ENCODE measurements at regions not wholly inside any gene's neighbourhood (a gene's known extent, or its start where the extent isn't known, plus 50 kb on each side); places are given as distances from the start of the nearest gene placed in this dataset.

DNA sequence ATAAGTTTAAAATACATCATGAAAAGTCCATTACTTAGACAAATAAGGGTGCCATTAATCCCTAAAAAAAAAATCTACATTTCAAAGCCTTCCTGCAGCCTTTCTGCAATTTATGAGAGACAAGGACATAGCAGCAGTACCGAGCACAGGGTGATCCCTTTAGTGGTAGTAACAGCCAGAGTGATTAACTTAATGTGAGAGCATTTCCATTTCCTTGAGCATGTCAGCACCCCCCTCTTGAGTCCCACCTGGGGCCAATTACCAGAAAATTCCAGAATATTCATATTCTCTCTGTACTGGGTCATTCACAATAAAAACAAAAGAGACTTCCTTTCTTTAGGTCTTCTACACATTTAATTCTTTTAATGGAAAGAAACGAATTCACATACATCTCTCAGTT, 546.9 kb upstream of the CCDC54 start:
- H3K36me3 ChIP-seq = no peaks in the 10 kb centered on the region
- no peak overlapping the region for H3K27ac ChIP-seq (replicated peaks in 1 of 4)
- H3K9me3 ChIP-seq = no peaks in the 10 kb centered on the region
- no peak overlapping the region for H3K4me3 ChIP-seq
- TF ChIP-seq EP300 (IDR thresholded peaks at IDR 0.05) = no peak
- TF ChIP-seq POLR2A (IDR thresholded peaks at IDR 0.05; ENCODE audit: low read depth) = no peak
- TF ChIP-seq CTCF (IDR thresholded peaks at IDR 0.05) = no peak
- TF ChIP-seq POLR2AphosphoS5 (IDR thresholded peaks at IDR 0.05) = no peak
- H3K27me3 ChIP-seq = no peaks in the 10 kb centered on the region
- intact Hi-C loops (cut with DNase I) = no loop called here
- peaks cover 8 to 11% (median 10%) of the 10 kb centered on the region in 4 donors for H3K4me1 ChIP-seq
- DNase-seq (ENCODE audit: extremely low spot score) = no peak
- WGBS = 80% methylated on average over 2 of the region's 2 CpGs

DNA sequence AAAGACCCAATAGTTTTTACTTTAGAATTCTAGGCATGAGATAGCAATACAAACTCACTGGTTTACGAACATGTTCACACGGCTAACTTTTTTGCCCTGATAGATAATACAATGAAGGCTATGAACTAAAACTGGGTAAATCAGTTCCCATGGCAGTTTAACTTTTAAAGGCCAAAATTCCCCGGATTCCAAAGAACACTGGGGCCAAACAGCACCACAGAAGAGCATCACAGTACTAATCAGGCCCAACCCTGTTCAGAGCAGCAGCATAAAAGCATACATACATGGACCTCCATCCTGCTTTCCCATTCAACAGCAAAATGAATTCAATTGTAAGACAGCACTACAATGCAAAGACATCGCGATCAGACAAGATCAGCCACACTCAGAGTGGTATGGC, 540.3 kb upstream of the CCDC54 start:
- TF ChIP-seq POLR2A (IDR thresholded peaks at IDR 0.05; ENCODE audit: low read depth) = no peak
- no peak for TF ChIP-seq EP300 (IDR thresholded peaks at IDR 0.05)
- no peak for TF ChIP-seq POLR2AphosphoS5 (IDR thresholded peaks at IDR 0.05)
- no peak for TF ChIP-seq CTCF (IDR thresholded peaks at IDR 0.05)
- 92% methylated on average over 5 of the region's 5 CpGs for WGBS
- Histone ChIP-seq H3K36me3 (no peaks in the 10 kb centered on the region), H3K9me3 (no peaks in the 10 kb centered on the region), H3K4me3 (no peak overlapping the region), H3K27me3 (no peaks in the 10 kb centered on the region), H3K4me1 (peaks cover 3 to 11% (median 7%) of the 10 kb centered on the region in 4 donors), H3K27ac (replicated peaks in 1 of 4) (no peak overlapping the region)
- DNase-seq (ENCODE audit: extremely low spot score) = no peak
- intact Hi-C loops (cut with DNase I) = no loop called here

DNA sequence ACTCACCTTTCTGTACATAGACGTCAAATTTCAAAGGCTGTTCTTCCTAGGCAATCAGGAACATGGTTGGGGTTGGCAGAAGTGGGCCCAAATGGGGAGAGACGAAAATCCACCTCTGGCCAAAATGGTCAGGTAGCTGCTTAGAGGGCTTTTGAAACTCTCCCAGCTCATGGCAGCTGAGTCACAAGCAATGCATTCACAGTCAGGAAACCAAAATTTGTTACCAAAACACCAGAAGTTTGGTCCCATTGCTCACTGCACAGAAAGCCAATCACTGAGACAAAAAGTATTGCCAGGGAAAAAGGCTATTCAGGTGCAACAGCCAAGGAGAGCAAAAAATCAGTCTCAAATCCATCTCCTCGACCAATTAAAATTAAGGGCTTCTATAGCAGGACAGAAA, 539.6 kb upstream of the CCDC54 start:
- H3K27me3 ChIP-seq = no peaks in the 10 kb centered on the region
- intact Hi-C loops (cut with DNase I) = no loop called here
- H3K9me3 ChIP-seq = no peaks in the 10 kb centered on the region
- TF ChIP-seq POLR2AphosphoS5 (IDR thresholded peaks at IDR 0.05) = no peak
- H3K36me3 ChIP-seq = no peaks in the 10 kb centered on the region
- H3K27ac ChIP-seq (replicated peaks in 1 of 4) = no peak overlapping the region
- DNase-seq (ENCODE audit: extremely low spot score) = no peak
- WGBS = 90% methylated on average over 3 of the region's 3 CpGs
- H3K4me1 ChIP-seq = peaks cover 3 to 11% (median 7%) of the 10 kb centered on the region in 4 donors
- no peak overlapping the region for H3K4me3 ChIP-seq

DNA sequence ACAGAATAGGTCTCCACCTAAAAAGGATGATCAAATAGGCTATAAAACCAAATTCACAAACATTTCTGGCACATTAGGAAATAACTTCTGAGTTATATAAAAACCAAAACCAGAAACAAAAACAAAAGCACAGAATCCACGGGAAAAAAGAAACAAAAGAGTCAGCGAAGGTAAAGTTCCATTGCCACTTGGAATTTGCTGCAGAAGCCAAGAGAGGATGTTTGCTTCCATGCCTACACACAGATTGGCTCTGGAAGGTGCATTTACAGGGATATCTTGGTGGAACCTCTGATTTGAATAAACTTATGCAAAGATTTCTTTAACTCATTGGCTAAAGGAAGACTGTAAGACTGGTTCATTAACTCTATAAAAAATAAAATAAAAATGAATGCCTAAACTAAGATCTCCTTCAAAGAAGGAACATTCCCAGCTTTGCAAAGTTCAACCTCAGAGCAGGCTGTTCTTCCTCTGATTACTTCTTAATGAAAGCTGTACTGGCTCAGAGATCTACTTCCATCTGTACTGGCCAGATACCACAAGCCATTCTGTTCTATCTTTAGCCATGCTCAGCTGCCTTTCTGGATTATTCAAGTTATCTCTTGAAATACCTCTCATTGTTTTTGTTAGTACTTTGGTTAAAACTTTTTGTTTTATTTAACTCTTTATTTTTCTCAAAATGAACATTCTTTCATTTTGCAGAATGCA, 537.5 kb upstream of the CCDC54 start:
- H3K4me1 ChIP-seq = peaks cover 3 to 11% (median 7%) of the 10 kb centered on the region in 4 donors
- 47% methylated on average over 2 of the region's 2 CpGs for WGBS
- H3K4me3 ChIP-seq = no peak overlapping the region
- H3K9me3 ChIP-seq = no peaks in the 10 kb centered on the region
- H3K27ac ChIP-seq (replicated peaks in 1 of 4) = no peak overlapping the region
- DNase-seq (ENCODE audit: extremely low spot score) = no peak
- H3K27me3 ChIP-seq = no peaks in the 10 kb centered on the region
- no peaks in the 10 kb centered on the region for H3K36me3 ChIP-seq
- TF ChIP-seq POLR2AphosphoS5 (IDR thresholded peaks at IDR 0.05) = no peak
- TF ChIP-seq POLR2A (IDR thresholded peaks at IDR 0.05; ENCODE audit: low read depth) = no peak
- no peak for TF ChIP-seq EP300 (IDR thresholded peaks at IDR 0.05)
- TF ChIP-seq CTCF (IDR thresholded peaks at IDR 0.05) = no peak
- intact Hi-C loops (cut with DNase I) = no loop called here

DNA sequence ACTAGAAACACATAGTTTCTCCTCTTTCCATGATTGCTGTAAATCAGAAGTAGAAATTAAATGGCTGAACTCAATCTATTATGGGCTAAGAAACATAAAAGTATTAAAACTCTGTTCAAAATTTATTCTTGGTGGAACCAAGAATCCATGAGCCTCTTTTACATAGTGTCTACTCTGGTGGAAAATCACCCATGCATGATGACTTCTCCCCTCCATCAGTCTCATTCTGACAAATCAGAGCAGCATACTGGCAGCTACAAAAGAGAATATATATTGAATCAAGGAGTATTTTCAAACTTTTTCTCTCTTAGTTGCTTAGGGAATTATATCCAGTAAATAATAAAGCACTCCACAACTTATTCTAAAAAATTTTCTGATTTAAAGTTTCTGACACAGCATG, 536.9 kb upstream of the CCDC54 start:
- Histone ChIP-seq H3K4me1 (peaks cover 3 to 11% (median 7%) of the 10 kb centered on the region in 4 donors), H3K27ac (replicated peaks in 1 of 4) (no peak overlapping the region), H3K4me3 (no peak overlapping the region), H3K9me3 (no peaks in the 10 kb centered on the region), H3K27me3 (no peaks in the 10 kb centered on the region), H3K36me3 (no peaks in the 10 kb centered on the region)
- DNase-seq (ENCODE audit: extremely low spot score) = no peak
- intact Hi-C loops (cut with DNase I) = no loop called here
- TF ChIP-seq POLR2AphosphoS5 (IDR thresholded peaks at IDR 0.05) (no peak), EP300 (IDR thresholded peaks at IDR 0.05) (no peak), POLR2A (IDR thresholded peaks at IDR 0.05; ENCODE audit: low read depth) (no peak), CTCF (IDR thresholded peaks at IDR 0.05) (no peak)

Measured in esophagus muscularis mucosa (tissue), 4 donors.